Lower lobe of right lung (tissue), 2 donors: ENCODE measurements at regions not wholly inside any gene's neighbourhood (a gene's known extent, or its start where the extent isn't known, plus 50 kb on each side); places are given as distances from the start of the nearest gene placed in this dataset.
"Not testable (repeated sequence)": the region's sequence is repeated elsewhere in the genome, so short reads cannot be mapped to it uniquely, and the experiment has no call there.

Source experiments
- ATAC-seq, 2 donors: fragments of 200-7000 bp; cut with Tn5 transposase; one replicate each; pipeline ENCODE4 v1.9.1; 2020 to 2022; ENCODE audit warnings: mild to moderate bottlenecking in 2 of 2, moderate library complexity in 2 of 2
- DNase-seq: peaks from one replicate; pipeline ENCODE4 v3.0.0-alpha.2; 2020
- H3K27ac ChIP-seq: fragments of 200-600 bp; one replicate; pipeline ENCODE4 v1.8.0; 2022
- H3K27me3 ChIP-seq: fragments of 200-600 bp; one replicate; pipeline ENCODE4 v1.8.0; 2022; ENCODE audit warnings: low read depth
- H3K36me3 ChIP-seq: fragments of 200-600 bp; one replicate; pipeline ENCODE4 v1.8.0; 2022; ENCODE audit warnings: mild to moderate bottlenecking
- H3K4me1 ChIP-seq: fragments of 200-600 bp; one replicate; pipeline ENCODE4 v1.8.0; 2022
- H3K4me3 ChIP-seq: fragments of 200-600 bp; one replicate; pipeline ENCODE4 v1.8.0; 2022; ENCODE audit warnings: mild to moderate bottlenecking
- H3K9me3 ChIP-seq: fragments of 200-600 bp; one replicate; pipeline ENCODE4 v1.8.0; 2022
- CTCF ChIP-seq: fragments of 200-600 bp; IDR thresholded peaks from one replicate; pipeline ENCODE4 v1.8.0; 2022; ENCODE audit warnings: antibody characterized with exemption, mild to moderate bottlenecking
- intact Hi-C: fragments of 100-400 bp; cut with DNase I; formaldehyde crosslinking; loops from one replicate; pipeline ENCODE4 v1.11.0; 2022
- donor health status: DM: no; HTN: yes; CAD: no; lungs with severe emphysema.

- Histone ChIP-seq H3K36me3 (no peaks in the 10 kb centered on the region), H3K27me3 (no peaks in the 10 kb centered on the region), H3K4me3 (no peak overlapping the region), H3K9me3 (no peaks in the 10 kb centered on the region), H3K4me1 (no peaks in the 10 kb centered on the region), H3K27ac (no peak overlapping the region)
- intact Hi-C loops = no loop called here
- no peak for TF ChIP-seq CTCF
- DNase-seq (no peak), ATAC-seq (no peak)
These were observed 674.9 kb upstream of the C16orf82 start for GRCh38 chr16:26391833-26392232.

- no peak for ATAC-seq
These were observed 672.3 kb upstream of the C16orf82 start for GRCh38 chr16:26394409-26394808.

GRCh38 chr16:26395700-26396099 lies 671.0 kb upstream of the C16orf82 start:
- no peaks in the 10 kb centered on the region for H3K36me3 ChIP-seq
- DNase-seq (no peak), ATAC-seq (no peak)
- H3K9me3 ChIP-seq = no peaks in the 10 kb centered on the region
- H3K4me3 ChIP-seq = no peak overlapping the region
- H3K27me3 ChIP-seq = no peaks in the 10 kb centered on the region
- H3K4me1 ChIP-seq = no peaks in the 10 kb centered on the region
- intact Hi-C loops = no loop called here
- TF ChIP-seq CTCF = no peak
- no peak overlapping the region for H3K27ac ChIP-seq

More at GRCh38 chr16:26394409-26394808, 672.3 kb upstream of the C16orf82 start:
- Histone ChIP-seq H3K36me3 (no peaks in the 10 kb centered on the region), H3K27ac (no peak overlapping the region), H3K9me3 (no peaks in the 10 kb centered on the region), H3K4me3 (no peak overlapping the region), H3K27me3 (no peaks in the 10 kb centered on the region), H3K4me1 (no peaks in the 10 kb centered on the region)
- intact Hi-C loops = no loop called here
- DNase-seq = no peak
- no peak for TF ChIP-seq CTCF

GRCh38 chr16:26396511-26397235 lies 670.1 kb upstream of the C16orf82 start:
- Histone ChIP-seq H3K4me1 (no peaks in the 10 kb centered on the region), H3K4me3 (no peak overlapping the region), H3K9me3 (no peaks in the 10 kb centered on the region), H3K36me3 (no peaks in the 10 kb centered on the region), H3K27ac (no peak overlapping the region), H3K27me3 (no peaks in the 10 kb centered on the region)
- ATAC-seq (no peak), DNase-seq (no peak)
- TF ChIP-seq CTCF = no peak
- intact Hi-C loops = no loop called here

- ATAC-seq (no peak), DNase-seq (no peak)
- Histone ChIP-seq H3K27me3 (no peaks in the 10 kb centered on the region), H3K9me3 (no peaks in the 10 kb centered on the region), H3K4me1 (no peaks in the 10 kb centered on the region), H3K27ac (no peak overlapping the region), H3K4me3 (no peak overlapping the region), H3K36me3 (no peaks in the 10 kb centered on the region)
- TF ChIP-seq CTCF = no peak
- intact Hi-C loops = no loop called here
These were observed 652.9 kb upstream of the C16orf82 start for GRCh38 chr16:26413780-26414179.

- H3K4me3 ChIP-seq, H3K27ac ChIP-seq, DNase-seq, H3K36me3 ChIP-seq, intact Hi-C loops, H3K9me3 ChIP-seq, H3K4me1 ChIP-seq, H3K27me3 ChIP-seq, ATAC-seq: not testable (repeated sequence)
These were observed 647.3 kb upstream of the C16orf82 start for GRCh38 chr16:26419458-26419857.
